ENCODE measurements at regions not wholly inside any gene's neighbourhood (a gene's known extent, or its start where the extent isn't known, plus 50 kb on each side); places are given as distances from the start of the nearest gene placed in this dataset.
"Not testable (repeated sequence)": the region's sequence is repeated elsewhere in the genome, so short reads cannot be mapped to it uniquely, and the experiment has no call there.

DNA sequence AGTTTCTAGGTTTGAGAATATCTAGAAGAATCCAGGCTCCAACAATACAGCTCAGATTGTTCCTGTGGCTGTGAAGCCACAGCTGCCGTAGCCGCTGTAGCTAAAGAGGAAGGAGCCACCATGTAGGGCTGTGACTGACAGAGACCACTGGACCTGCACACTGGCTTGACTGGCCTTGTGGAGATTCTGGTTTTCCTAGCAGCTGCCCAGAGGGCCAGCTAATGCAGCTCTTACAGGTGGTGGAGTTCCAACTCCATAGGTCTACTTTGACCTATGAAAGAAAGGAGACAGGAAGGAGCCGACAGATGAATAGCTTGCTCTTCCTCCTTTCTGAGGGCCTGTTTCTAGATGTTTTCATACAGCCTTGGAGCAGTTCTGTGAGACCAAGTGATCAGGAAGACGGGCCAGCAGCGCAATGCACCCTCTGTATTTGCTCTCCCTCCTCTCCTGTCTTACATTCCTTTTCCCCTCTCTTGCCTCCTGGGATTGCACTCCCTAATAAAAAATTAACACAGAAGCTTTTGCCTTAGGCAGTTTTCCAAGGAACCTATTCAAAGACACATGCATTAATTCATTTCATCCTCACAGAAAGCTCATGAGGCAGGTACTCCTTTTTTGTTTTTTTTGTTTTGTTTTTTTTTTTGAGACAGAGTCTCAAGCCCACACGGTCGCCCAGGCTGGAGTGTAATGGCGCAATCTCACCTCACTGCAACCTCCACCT lies 51.8 kb upstream of the MYB start:
- DNase-seq: no peak

DNA sequence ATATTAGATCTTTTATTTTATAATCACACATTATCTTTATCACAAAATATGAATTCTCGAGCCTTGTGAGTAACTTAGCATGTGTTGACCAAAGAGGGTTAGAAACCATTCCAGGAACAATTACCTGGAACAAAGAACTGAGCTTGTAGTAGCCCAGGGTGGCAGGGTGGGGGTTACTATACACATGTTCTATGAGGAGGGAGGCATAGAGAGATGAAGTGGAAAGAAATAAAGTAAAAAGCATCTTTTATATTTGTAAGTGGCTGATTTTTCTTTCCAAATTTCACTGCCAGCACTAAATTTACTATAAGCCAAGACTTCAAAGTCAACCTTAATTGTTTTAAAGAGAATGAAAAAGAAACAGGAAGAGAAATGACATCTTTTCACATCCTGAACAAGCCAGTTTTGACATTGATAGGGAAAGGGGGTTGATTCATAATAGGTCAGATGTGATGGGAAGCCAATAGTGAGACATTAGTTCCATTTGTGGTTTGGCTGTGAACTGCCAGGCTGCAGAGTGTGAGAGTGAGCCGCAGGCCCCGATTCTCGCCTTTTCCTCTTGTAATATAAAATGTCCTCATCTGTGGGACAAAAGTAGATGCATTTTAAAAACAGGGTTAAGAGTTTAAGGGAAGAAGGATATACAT lies 52.7 kb upstream of the MYB start:
- peak; percentile 80 for DNase-seq

DNA sequence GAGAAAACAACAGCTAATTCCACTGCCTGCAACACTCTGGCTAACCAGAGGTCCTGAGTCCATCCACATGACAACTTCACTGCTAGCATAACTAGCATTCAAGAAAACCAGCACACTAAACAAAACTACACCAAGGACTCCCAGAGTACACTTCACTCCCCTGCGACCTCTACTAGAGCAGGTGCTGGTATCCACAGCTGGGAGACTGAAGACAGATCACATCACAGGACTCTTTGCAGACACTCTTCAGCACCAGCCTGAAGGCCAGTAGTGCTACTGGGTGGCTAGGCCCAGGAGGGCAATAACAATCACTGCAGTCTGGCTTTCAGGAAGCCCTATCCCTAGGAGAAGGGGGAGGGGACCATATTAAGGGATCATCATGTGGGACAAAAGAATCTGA lies 54.4 kb upstream of the MYB start:
- no peak for DNase-seq

- no peak for DNase-seq
Measured at GRCh38 chr6:135126034-135126433, 55.1 kb upstream of the MYB start.

DNA sequence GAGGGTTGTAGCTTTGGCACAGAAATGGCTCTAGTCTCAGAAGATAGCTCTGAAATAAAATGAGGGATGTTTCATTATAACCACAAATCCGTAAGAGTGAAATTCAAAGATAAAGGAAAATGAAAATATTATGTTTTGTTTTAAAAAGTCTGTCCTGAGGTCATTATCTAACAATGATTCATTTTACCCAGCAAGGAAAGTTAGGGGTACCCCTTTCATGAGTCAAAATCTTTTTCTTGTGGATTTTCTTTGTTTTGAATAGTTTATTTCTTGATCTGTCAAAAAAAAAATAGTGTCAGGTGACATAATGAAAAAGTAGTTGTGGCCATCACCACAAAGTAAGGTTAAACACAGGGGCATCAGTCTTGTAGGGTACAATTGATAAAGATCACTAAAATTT lies 59.7 kb upstream of the MYB start:
- DNase-seq: no peak

GRCh38 chr6:135118134-135118730 lies 62.9 kb upstream of the MYB start:
- no peak for DNase-seq

DNA sequence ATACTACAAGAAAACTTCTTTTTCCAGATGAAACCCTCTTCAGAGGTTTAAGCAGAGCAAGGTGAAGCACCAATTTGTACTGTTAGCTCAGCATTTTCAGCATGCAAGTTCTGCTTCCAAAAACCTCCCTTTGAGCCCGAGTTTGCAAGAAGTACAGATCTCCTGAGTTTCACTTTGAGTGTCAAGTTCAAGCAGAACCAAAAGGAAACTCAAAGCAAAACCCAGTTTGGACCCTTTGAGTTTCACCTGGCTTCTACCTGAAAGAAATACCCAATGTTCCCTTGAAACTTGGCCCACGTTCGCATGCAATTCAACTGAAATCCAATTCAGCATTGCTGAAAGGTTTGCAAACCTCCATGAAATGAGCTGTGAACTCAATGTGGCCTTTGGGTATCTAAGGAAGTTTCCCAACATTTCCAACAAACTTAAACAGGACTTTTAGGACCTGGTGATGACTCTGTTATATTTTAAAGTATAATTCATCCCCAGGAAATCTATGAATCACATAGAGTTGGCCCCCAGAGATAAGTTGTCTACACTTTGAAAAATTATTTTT lies 62.9 kb upstream of the HBS1L start:
- no peak for DNase-seq

DNA sequence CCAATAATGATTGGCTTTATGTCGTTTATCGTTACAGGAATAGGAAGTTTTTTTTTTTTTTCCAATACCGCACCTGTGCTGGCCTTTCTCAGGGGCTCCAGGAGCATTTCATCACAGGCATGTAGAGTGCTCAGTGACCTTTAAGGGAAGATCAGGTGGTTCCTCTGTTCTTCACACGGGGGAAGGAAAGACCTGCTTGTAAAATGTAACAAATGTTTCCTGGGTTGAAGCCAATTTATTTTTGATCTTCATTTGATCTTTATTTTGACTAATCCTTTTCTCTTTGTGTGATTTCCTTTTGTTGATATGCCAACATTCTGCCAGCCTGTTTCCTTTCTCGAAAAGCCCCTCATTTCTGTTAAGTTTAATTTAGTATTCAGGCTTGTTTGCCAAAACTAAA lies 61.9 kb upstream of the HBS1L start:
- DNase-seq: no peak

- DNase-seq: no peak
Measured at GRCh38 chr6:135115834-135116233, 61.2 kb upstream of the HBS1L start.

- DNase-seq: no peak
Measured at GRCh38 chr6:135115411-135115810, 60.8 kb upstream of the HBS1L start.

GRCh38 chr6:135114355-135115145 lies 59.9 kb upstream of the HBS1L start:
- DNase-seq: peak; percentile 79

- no peak for DNase-seq
Measured at GRCh38 chr6:135113860-135114259, 59.2 kb upstream of the HBS1L start.

DNA sequence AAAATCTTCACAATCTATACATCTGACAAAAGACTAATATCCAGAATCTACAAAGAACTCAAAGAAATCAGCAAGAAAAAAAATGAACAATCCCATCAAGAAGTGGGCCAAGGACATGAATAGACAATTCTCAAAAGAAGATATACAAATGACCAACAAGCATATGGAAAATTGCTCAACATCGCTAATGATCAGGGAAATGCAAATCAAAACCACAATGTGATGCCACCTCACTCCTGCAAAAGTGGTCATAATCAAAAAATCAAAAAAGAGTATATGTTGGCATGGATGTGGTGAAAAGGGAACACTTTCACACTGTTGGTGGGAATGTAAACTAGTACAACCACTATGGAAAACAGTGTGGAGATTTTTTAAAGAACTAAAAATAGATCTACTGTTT lies 58.3 kb upstream of the HBS1L start:
- DNase-seq: not testable (repeated sequence)

DNA sequence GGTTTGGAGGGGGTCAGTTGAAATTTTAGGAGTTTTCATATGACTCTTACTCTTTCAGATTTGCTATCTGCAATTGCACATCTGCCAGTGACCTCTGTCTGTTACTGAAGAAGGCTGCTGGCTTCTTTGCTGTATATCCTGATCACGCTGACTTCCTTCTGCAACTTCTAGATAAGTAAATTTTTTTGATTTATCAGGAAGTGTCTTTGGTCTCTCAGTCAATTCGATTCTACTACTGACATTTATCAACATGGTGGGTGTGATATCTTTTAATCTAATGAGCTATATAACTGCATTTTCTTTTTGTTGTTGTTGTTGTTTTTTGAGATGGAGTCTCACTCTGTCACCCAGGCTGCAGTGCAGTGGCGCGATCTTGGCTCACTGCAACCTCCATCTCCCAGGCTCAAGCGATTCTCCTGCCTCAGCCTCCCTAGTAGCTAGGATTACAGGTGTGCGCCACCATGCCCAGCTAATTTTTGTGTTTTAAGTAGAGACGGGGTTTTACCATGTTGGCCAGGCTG lies 55.7 kb upstream of the HBS1L start:
- DNase-seq: not testable (repeated sequence)

DNA sequence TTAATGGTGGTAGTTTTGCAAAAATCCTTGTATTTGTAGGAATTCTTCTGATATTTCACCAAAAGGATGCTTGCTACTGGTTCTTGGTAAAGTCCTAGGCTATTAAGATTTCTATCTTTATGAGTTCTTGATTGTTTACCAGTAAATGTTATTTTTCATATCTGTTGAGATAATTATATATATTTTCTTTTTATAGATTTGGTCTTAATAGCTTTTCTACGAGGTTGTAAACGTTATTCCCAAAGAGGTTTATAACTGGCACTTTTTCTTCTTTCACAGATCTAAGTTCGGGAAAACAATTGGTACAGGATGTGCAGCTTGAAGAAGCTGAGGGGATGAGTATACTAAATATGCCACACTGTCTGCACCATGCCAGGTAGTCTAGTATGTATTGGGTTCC lies 55.1 kb upstream of the HBS1L start:
- DNase-seq: no peak

- no peak for DNase-seq
Measured at GRCh38 chr6:135108692-135109091, 54.1 kb upstream of the HBS1L start.

- DNase-seq: no peak
Measured at GRCh38 chr6:135106611-135107010, 52.0 kb upstream of the HBS1L start.

DNA sequence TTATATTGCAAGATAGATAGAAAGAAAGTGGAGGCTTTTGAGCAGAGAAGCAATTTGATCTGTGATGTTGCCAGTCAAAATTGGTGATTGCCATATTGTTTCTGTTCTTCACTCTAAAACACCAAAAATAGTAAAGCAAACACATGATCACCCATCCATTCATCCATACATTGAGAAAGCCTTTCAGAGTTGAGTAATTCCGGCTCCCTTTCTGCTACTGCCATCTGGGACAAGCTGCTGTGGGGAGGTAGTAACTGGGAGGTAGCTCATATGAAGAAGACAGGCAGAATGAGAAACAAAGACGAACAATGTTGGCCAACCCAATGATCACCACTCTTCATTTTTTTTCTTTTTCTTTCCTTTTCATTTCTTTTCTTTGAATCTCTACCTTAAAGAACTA lies 51.1 kb upstream of the HBS1L start:
- DNase-seq: no peak

- DNase-seq: no peak
Measured at GRCh38 chr6:135105299-135105698, 50.7 kb upstream of the HBS1L start.

All from activated effector memory CD4-positive, alpha-beta T cell treated with anti-CD3 and anti-CD28 coated beads, Interleukin-2, amount 50 U/mL, for 16 hours (primary cell).